Gastroesophageal sphincter (tissue), 3 donors: ENCODE measurements at regions not wholly inside any gene's neighbourhood (a gene's known extent, or its start where the extent isn't known, plus 50 kb on each side); places are given as distances from the start of the nearest gene placed in this dataset.

ENCODE experiments used
- CTCF ChIP-seq, 4 experiments: fragments of 200-600 bp in 2 of 4; fragments of 450-650 bp in 2 of 4; sonication (generic) in 1 of 4; IDR thresholded peaks; one replicate each; pipeline ENCODE4 v1.5.1; 2017 to 2019; ENCODE audit warnings: antibody characterized with exemption in 4 of 4, mild to moderate bottlenecking in 2 of 4, moderate library complexity in 2 of 4
- POLR2A ChIP-seq, 2 donors: fragments of 450-650 bp; IDR thresholded peaks; one replicate each; pipeline ENCODE4 v1.6.1; 2017; ENCODE audit warnings: antibody characterized with exemption in 2 of 2, mild to moderate bottlenecking in 2 of 2, moderate library complexity in 1 of 2

- TF ChIP-seq POLR2A (IDR thresholded peaks at IDR 0.05), result no peak
- no peak for TF ChIP-seq CTCF (IDR thresholded peaks at IDR 0.05)
Observed at GRCh38 chr1:163712321-163712720, 390.6 kb downstream of the NUF2 start.
